PC-9 (cell line): ENCODE measurements at regions not wholly inside any gene's neighbourhood (a gene's known extent, or its start where the extent isn't known, plus 50 kb on each side); places are given as distances from the start of the nearest gene placed in this dataset.

Source experiments
- BruUV-seq: library from RNA; stranded (reverse); fragments of 400-500 nt; replicated peaks from 2 replicates; lab custom pipeline; 2021; lab: Mats Ljungman, UMichigan
- CTCF ChIA-PET: fragments of 300-600 bp; sonication (Branson Sonifier 250); formaldehyde crosslinking; loops from one replicate; lab custom pipeline; 2022; ENCODE audit warnings: antibody characterized with exemption; lab: Charles Lee
- POLR2A ChIA-PET: fragments of 300-600 bp; sonication (Branson Sonifier 250); formaldehyde crosslinking; loops from one replicate; lab custom pipeline; 2022; ENCODE audit warnings: antibody characterized with exemption; ENCODE audit not compliant: unreplicated experiment; lab: Charles Lee
- DNase-seq, 2 experiments: peaks; one replicate each; pipeline versions ENCODE4 v3.0.0 to v3.0.0-alpha.2; 2015 to 2022; ENCODE audit warnings: mixed read lengths in 1 of 2
- H2AFZ ChIP-seq: fragments of 200-600 bp; sonication (generic); 2 replicates; pipeline ENCODE4 v1.8.1; 2017; ENCODE audit warnings: antibody characterized with exemption
- H3F3A ChIP-seq: fragments of 200-600 bp; sonication (generic); 2 replicates; pipeline ENCODE4 v1.8.1; 2017; ENCODE audit warnings: antibody characterized with exemption, mild to moderate bottlenecking, low read depth; ENCODE audit not compliant: insufficient read depth
- H3K27ac ChIP-seq: fragments of 200-600 bp; sonication (generic); 2 replicates; pipeline ENCODE4 v1.6.1; 2016; ENCODE audit warnings: mixed run types
- H3K27me3 ChIP-seq: fragments of 200-600 bp; sonication (generic); 2 replicates; pipeline ENCODE4 v1.6.1; 2016; ENCODE audit warnings: low read depth, mixed run types; ENCODE audit not compliant: insufficient read depth
- H3K36me3 ChIP-seq: fragments of 200-600 bp; sonication (generic); 2 replicates; pipeline ENCODE4 v1.6.1; 2016; ENCODE audit warnings: low read depth, mixed run types
- H3K4me1 ChIP-seq: fragments of 200-600 bp; sonication (generic); replicated peaks from 2 replicates; pipeline ENCODE4 v1.6.1; 2016; ENCODE audit warnings: mixed run types; ENCODE audit not compliant: insufficient read depth
- H3K4me2 ChIP-seq: fragments of 200-600 bp; sonication (generic); 2 replicates; pipeline ENCODE4 v1.6.1; 2017; ENCODE audit warnings: mixed run types
- H3K4me3 ChIP-seq: fragments of 200-600 bp; sonication (generic); 2 replicates; pipeline ENCODE4 v1.6.1; 2016; ENCODE audit warnings: mixed run types
- H3K79me2 ChIP-seq: fragments of 200-600 bp; sonication (generic); 2 replicates; pipeline ENCODE4 v1.6.1; 2017; ENCODE audit warnings: low read depth, mixed run types
- H3K9me2 ChIP-seq: fragments of 200-600 bp; sonication (generic); 2 replicates; pipeline ENCODE4 v1.8.1; 2017; ENCODE audit warnings: mild to moderate bottlenecking; ENCODE audit not compliant: insufficient read depth
- H3K9me3 ChIP-seq: fragments of 200-600 bp; sonication (generic); 2 replicates; pipeline ENCODE4 v1.8.1; 2016; ENCODE audit warnings: low read depth; ENCODE audit not compliant: insufficient read depth
- H4K20me1 ChIP-seq: fragments of 200-600 bp; sonication (generic); 2 replicates; pipeline ENCODE4 v1.8.1; 2017; ENCODE audit not compliant: insufficient read depth
- CTCF ChIP-seq: fragments of 200-600 bp; sonication (generic); conservative IDR thresholded peaks from 2 replicates; pipeline ENCODE4 v1.6.1; 2017; ENCODE audit warnings: mixed run types, antibody characterized with exemption, mild to moderate bottlenecking, moderate library complexity
- EZH2 ChIP-seq: fragments of 200-600 bp; sonication (generic); IDR thresholded peaks from 2 replicates; pipeline ENCODE4 v1.8.0; 2017; ENCODE audit warnings: antibody characterized with exemption, low read depth
- intact Hi-C: fragments of 100-400 bp; cut with micrococcal nuclease; formaldehyde crosslinking; loops from one replicate; pipeline ENCODE4 v1.10.0; 2022; ENCODE audit not compliant: unreplicated experiment

GRCh38 chr14:55745906-55746305 is 165.9 kb downstream of the KTN1 start:
- TF ChIP-seq EZH2 (no peak), CTCF (no peak)
- Histone ChIP-seq H3K79me2 (no peaks in the 10 kb centered on the region), H3K4me1 (peaks cover 39% of the 10 kb centered on the region), H3K4me3 (no peak overlapping the region), H3K4me2 (no peak overlapping the region), H2AFZ (no peak overlapping the region), H3K27me3 (no peaks in the 10 kb centered on the region), H3K9me2 (no peaks in the 10 kb centered on the region), H3K27ac (no peak overlapping the region), H3K36me3 (no peaks in the 10 kb centered on the region), H3F3A (peaks cover 14% of the 10 kb centered on the region; the same call in 1 of the 2 replicates), H3K9me3 (no peaks in the 10 kb centered on the region), H4K20me1 (no peaks in the 10 kb centered on the region)
- BruUV-seq: no TSS peak
- ChIA-PET POLR2A (no interaction called here), CTCF (no interaction called here)
- DNase-seq: no peak
- intact Hi-C loops: no loop called here

DNA sequence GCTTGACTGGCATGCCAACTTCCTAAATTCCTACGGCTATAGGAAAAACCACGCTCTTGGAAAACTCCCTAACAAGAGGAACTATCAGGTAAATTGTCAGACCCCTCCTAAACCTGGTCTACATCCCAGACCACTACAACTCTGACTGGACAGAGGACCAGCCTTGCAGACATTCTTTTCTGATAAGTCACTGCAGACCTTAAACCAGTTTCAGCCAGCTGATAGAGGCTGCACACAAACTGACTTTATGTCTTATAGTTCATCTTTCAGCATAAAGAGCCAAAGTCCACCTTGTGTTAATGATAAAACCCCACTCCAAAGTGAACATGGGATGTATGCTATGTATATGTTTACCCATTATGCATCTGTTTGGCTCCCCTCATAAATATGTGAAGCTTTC is 166.6 kb downstream of the KTN1 start:
- Histone ChIP-seq H3F3A (peaks cover 14% of the 10 kb centered on the region; the same call in 1 of the 2 replicates), H3K9me2 (no peaks in the 10 kb centered on the region), H3K4me2 (no peak overlapping the region), H3K27ac (no peak overlapping the region), H3K9me3 (no peaks in the 10 kb centered on the region), H4K20me1 (no peaks in the 10 kb centered on the region), H3K4me1 (peaks cover 40% of the 10 kb centered on the region), H3K36me3 (no peaks in the 10 kb centered on the region), H3K4me3 (no peak overlapping the region), H2AFZ (no peak overlapping the region), H3K79me2 (no peaks in the 10 kb centered on the region), H3K27me3 (no peaks in the 10 kb centered on the region)
- no peak for DNase-seq
- POLR2A ChIA-PET: no interaction called here
- BruUV-seq: no TSS peak
- intact Hi-C loops: no loop called here
- TF ChIP-seq CTCF (no peak), EZH2 (no peak)
- CTCF ChIA-PET: no interaction called here

DNA sequence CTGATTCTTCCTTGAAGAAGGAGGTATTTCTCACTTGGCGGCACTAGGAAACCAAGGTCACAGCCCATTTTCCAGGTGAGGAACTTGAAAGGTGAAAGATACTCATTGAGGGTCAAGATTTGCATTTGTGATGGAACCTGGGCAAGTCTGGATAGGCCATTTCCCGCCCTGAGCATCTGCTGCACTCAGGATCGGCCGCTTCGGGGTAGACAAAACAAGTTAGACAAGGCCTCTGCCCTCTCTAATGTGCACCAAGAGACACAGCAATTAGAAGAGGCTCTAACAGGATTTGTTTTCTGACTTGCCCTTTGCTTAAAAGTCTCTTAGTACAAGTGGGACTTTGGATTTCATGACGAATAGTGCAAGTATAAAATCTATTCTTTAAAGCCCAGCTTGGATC is 167.2 kb downstream of the KTN1 start:
- Histone ChIP-seq H3K4me1 (peaks cover 46% of the 10 kb centered on the region), H4K20me1 (no peaks in the 10 kb centered on the region), H3K9me2 (no peaks in the 10 kb centered on the region), H3F3A (peaks cover 14% of the 10 kb centered on the region; the same call in 1 of the 2 replicates), H3K27me3 (no peaks in the 10 kb centered on the region), H3K79me2 (no peaks in the 10 kb centered on the region), H3K4me3 (no peak overlapping the region), H3K9me3 (no peaks in the 10 kb centered on the region), H3K27ac (no peak overlapping the region), H2AFZ (no peak overlapping the region), H3K4me2 (no peak overlapping the region), H3K36me3 (no peaks in the 10 kb centered on the region)
- BruUV-seq: no TSS peak
- ChIA-PET CTCF (no interaction called here), POLR2A (no interaction called here)
- DNase-seq: no peak
- intact Hi-C loops: no loop called here
- TF ChIP-seq EZH2 (no peak), CTCF (no peak)
